Tibial artery (tissue), 4 donors: ENCODE measurements at regions not wholly inside any gene's neighbourhood (a gene's known extent, or its start where the extent isn't known, plus 50 kb on each side); places are given as distances from the start of the nearest gene placed in this dataset.

ENCODE experiments used
- DNase-seq, 2 donors: peaks; one replicate each; pipeline ENCODE4 v3.0.0-alpha.2; 2019
- H3K27ac ChIP-seq, 2 donors: fragments of 200-600 bp; sonication (generic) in 1 of 2; 1 replicate in 1 of 2; 2 replicates in 1 of 2; pipeline ENCODE4 v1.5.1; 2018 to 2019; ENCODE audit warnings: mild to moderate bottlenecking in 1 of 2
- H3K27me3 ChIP-seq, 2 donors: fragments of 200-600 bp; sonication (generic) in 1 of 2; one replicate each; pipeline versions ENCODE4 v1.5.1 to v1.6.0; 2016 to 2019
- H3K36me3 ChIP-seq, 3 donors: fragments of 200-600 bp; sonication (generic) in 2 of 3; one replicate each; pipeline ENCODE4 v1.5.1; 2016 to 2019; ENCODE audit warnings: mild to moderate bottlenecking in 2 of 3
- H3K4me1 ChIP-seq, 4 donors: fragments of 200-600 bp; sonication (generic) in 2 of 4; 1 replicate in 3 of 4; 2 replicates in 1 of 4; pipeline ENCODE4 v1.5.1; 2016 to 2019
- H3K4me3 ChIP-seq, 2 donors: fragments of 200-600 bp; sonication (generic) in 1 of 2; 1 replicate in 1 of 2; 2 replicates in 1 of 2; pipeline ENCODE4 v1.5.1; 2018 to 2019; ENCODE audit warnings: mild to moderate bottlenecking in 2 of 2
- H3K9me3 ChIP-seq, 3 donors: fragments of 200-600 bp; sonication (generic) in 1 of 3; one replicate each; pipeline ENCODE4 v1.5.1; 2016 to 2019
- CTCF ChIP-seq, 2 experiments: fragments of 200-600 bp in 1 of 2; fragments of 450-650 bp in 1 of 2; IDR thresholded peaks; one replicate each; pipeline ENCODE4 v1.5.1; 2017 to 2019; ENCODE audit warnings: antibody characterized with exemption in 2 of 2, mild to moderate bottlenecking in 1 of 2, moderate library complexity in 1 of 2
- intact Hi-C: fragments of 100-400 bp; cut with DNase I; formaldehyde crosslinking; loops from one replicate; pipeline ENCODE4 v1.15.0; 2023; ENCODE audit warnings: low total_unique reads

GRCh38 chr2:144673456-144673855 lies 153.5 kb upstream of the ZEB2 start:
- H3K4me3 ChIP-seq: no peak overlapping the region
- H3K9me3 ChIP-seq: no peaks in the 10 kb centered on the region
- no peaks in the 10 kb centered on the region for H3K27me3 ChIP-seq
- H3K4me1 ChIP-seq: no peaks in the 10 kb centered on the region
- DNase-seq: no peak
- H3K36me3 ChIP-seq: no peaks in the 10 kb centered on the region
- TF ChIP-seq CTCF (IDR thresholded peaks at IDR 0.05): no peak
- no peak overlapping the region for H3K27ac ChIP-seq
- intact Hi-C loops: no loop called here

- intact Hi-C loops: no loop called here
- DNase-seq: no peak
These were observed 152.0 kb upstream of the ZEB2 start for GRCh38 chr2:144671695-144672455.

GRCh38 chr2:144670738-144671137 lies 150.8 kb upstream of the ZEB2 start:
- H3K27ac ChIP-seq: no peak overlapping the region
- intact Hi-C loops: no loop called here

More at GRCh38 chr2:144671695-144672455, 152.0 kb upstream of the ZEB2 start:
- no peaks in the 10 kb centered on the region for H3K36me3 ChIP-seq
- H3K27ac ChIP-seq: no peak overlapping the region
- TF ChIP-seq CTCF (IDR thresholded peaks at IDR 0.05): no peak
- no peaks in the 10 kb centered on the region for H3K27me3 ChIP-seq
- no peaks in the 10 kb centered on the region for H3K9me3 ChIP-seq
- no peaks in the 10 kb centered on the region for H3K4me1 ChIP-seq
- no peak overlapping the region for H3K4me3 ChIP-seq

GRCh38 chr2:144670080-144670479 lies 150.2 kb upstream of the ZEB2 start:
- DNase-seq: no peak
- no peaks in the 10 kb centered on the region for H3K27me3 ChIP-seq
- no peak for TF ChIP-seq CTCF (IDR thresholded peaks at IDR 0.05)
- H3K4me3 ChIP-seq: no peak overlapping the region
- H3K36me3 ChIP-seq: no peaks in the 10 kb centered on the region
- H3K4me1 ChIP-seq: no peaks in the 10 kb centered on the region
- intact Hi-C loops: no loop called here
- H3K27ac ChIP-seq: no peak overlapping the region
- H3K9me3 ChIP-seq: no peaks in the 10 kb centered on the region

More at GRCh38 chr2:144670738-144671137, 150.8 kb upstream of the ZEB2 start:
- Histone ChIP-seq H3K9me3 (no peaks in the 10 kb centered on the region), H3K36me3 (no peaks in the 10 kb centered on the region), H3K27me3 (no peaks in the 10 kb centered on the region), H3K4me3 (no peak overlapping the region), H3K4me1 (no peaks in the 10 kb centered on the region)
- no peak for TF ChIP-seq CTCF (IDR thresholded peaks at IDR 0.05)
- no peak for DNase-seq

GRCh38 chr2:144669196-144669987 lies 149.5 kb upstream of the ZEB2 start:
- H3K27me3 ChIP-seq: no peaks in the 10 kb centered on the region
- no peaks in the 10 kb centered on the region for H3K4me1 ChIP-seq
- intact Hi-C loops: no loop called here
- no peak for DNase-seq
- H3K4me3 ChIP-seq: no peak overlapping the region
- H3K36me3 ChIP-seq: no peaks in the 10 kb centered on the region
- H3K9me3 ChIP-seq: no peaks in the 10 kb centered on the region
- no peak overlapping the region for H3K27ac ChIP-seq
- no peak for TF ChIP-seq CTCF (IDR thresholded peaks at IDR 0.05)
